OCI-LY3 (cell line): ENCODE measurements at regions not wholly inside any gene's neighbourhood (a gene's known extent, or its start where the extent isn't known, plus 50 kb on each side); places are given as distances from the start of the nearest gene placed in this dataset.

Experiments used
- CTCF ChIP-seq: fragments of 200-600, 300-600 bp; sonication (generic); IDR thresholded peaks from 2 replicates; pipeline ENCODE4 v1.5.1; 2014; ENCODE audit warnings: antibody characterized with exemption, low read length, low read depth
- EZH2phosphoT487 ChIP-seq: fragments of 200-600 bp; shearing (Covaris generic); IDR thresholded peaks from 2 replicates; pipeline ENCODE4 v1.6.1; 2018; ENCODE audit warnings: antibody characterized with exemption, mixed run types, low read depth

DNA sequence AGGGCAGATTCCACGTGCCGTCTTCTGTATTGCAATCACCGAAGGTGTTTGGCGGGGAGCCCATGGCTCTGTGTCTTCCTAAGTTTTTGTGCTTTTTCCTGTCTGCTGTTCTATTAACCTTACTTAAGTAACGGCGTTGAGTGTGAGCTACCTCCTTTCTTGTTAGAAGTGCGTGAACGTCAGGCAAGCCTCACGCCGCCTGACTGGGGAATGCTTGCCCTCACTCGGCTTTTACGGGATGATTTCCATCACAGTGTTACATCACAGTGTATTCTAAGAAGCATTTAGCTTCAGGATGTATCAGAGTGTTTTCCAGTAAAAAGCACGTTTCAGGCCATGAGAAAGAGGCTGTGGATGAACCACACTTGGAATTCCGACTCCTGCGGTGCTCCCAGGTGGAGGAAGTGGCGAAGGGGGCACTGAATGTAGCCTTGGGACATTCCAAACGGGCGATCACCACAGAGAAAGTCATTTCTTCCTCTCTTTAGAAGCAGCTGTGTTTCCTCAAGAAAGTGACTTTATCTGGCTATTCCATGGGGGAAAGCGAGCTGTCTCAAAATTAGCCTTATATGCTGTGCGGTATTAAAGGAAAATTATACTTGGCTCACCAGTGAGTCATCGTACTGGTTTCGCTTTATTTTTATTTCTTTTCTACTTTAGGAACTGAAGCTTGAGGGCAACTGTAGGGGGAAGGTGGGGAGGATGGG is 290.7 kb downstream of the KLF6 start:
- no peak for TF ChIP-seq CTCF
- TF ChIP-seq EZH2phosphoT487, result no peak
